OCI-LY7 (cell line): ENCODE measurements at regions not wholly inside any gene's neighbourhood (a gene's known extent, or its start where the extent isn't known, plus 50 kb on each side); places are given as distances from the start of the nearest gene placed in this dataset.

ENCODE experiments used
- CTCF ChIP-seq: fragments of 200-600 bp; sonication (generic); conservative IDR thresholded peaks from 2 replicates; pipeline ENCODE4 v1.5.1; 2014; ENCODE audit warnings: mild to moderate bottlenecking, antibody characterized with exemption, low read length, moderate library complexity, mixed read lengths
- EZH2phosphoT487 ChIP-seq: fragments of 200-600 bp; sonication (generic); IDR thresholded peaks from 2 replicates; pipeline ENCODE4 v1.6.1; 2018; ENCODE audit warnings: low read depth, borderline replicate concordance, mild to moderate bottlenecking, mixed run types, antibody characterized with exemption, low read length, moderate library complexity, mixed read lengths

GRCh38 chr6:40138273-40138720 lies 204.0 kb upstream of the MOCS1 start:
- TF ChIP-seq EZH2phosphoT487, result no peak
- no peak for TF ChIP-seq CTCF
